CD14-positive monocyte (primary cell): ENCODE measurements at regions not wholly inside any gene's neighbourhood (a gene's known extent, or its start where the extent isn't known, plus 50 kb on each side); places are given as distances from the start of the nearest gene placed in this dataset.
A peak's percentile ranks its signal among the peaks of the same experiment; 100 is the strongest.

Source experiments
- DNase-seq, 3 donors: peaks; one replicate each; pipeline ENCODE4 v3.0.0-alpha.2; 2011 to 2022
- H2AFZ ChIP-seq: 2 replicates; pipeline ENCODE4 v1.6.0; 2012; ENCODE audit warnings: mild to moderate bottlenecking, low read depth, low read length, inconsistent platforms; ENCODE audit not compliant: insufficient read depth, poor library complexity, severe bottlenecking
- H3K27ac ChIP-seq, 2 donors: 1 replicate in 1 of 2; 2 replicates in 1 of 2; pipeline ENCODE4 v1.5.1; 2012 to 2013; ENCODE audit warnings: low read length in 2 of 2, control low read depth in 1 of 2, inconsistent platforms in 1 of 2, low read depth in 1 of 2, mild to moderate bottlenecking in 1 of 2
- H3K27me3 ChIP-seq, 2 donors: one replicate each; pipeline versions ENCODE4 v1.6.0 to v1.6.1; 2011 to 2013; ENCODE audit warnings: low read length in 2 of 2; ENCODE audit not compliant: control insufficient read depth in 2 of 2, insufficient read depth in 2 of 2
- H3K36me3 ChIP-seq, 2 donors: replicated peaks in 1 of 2; 1 replicate in 1 of 2; 2 replicates in 1 of 2; pipeline versions ENCODE4 v1.5.1 to v1.6.1; 2012 to 2013; ENCODE audit warnings: low read length in 2 of 2, control low read depth in 1 of 2, inconsistent platforms in 1 of 2, mild to moderate bottlenecking in 1 of 2; ENCODE audit not compliant: insufficient read depth in 2 of 2, control insufficient read depth in 1 of 2
- H3K4me1 ChIP-seq, 2 donors: 1 replicate in 1 of 2; 2 replicates in 1 of 2; pipeline versions ENCODE4 v1.5.1 to v1.6.1; 2012 to 2013; ENCODE audit warnings: low read length in 2 of 2, control low read depth in 1 of 2, inconsistent platforms in 1 of 2, mild to moderate bottlenecking in 1 of 2, moderate library complexity in 1 of 2; ENCODE audit not compliant: insufficient read depth in 2 of 2, control insufficient read depth in 1 of 2
- H3K4me2 ChIP-seq: replicated peaks from 2 replicates; pipeline ENCODE3; 2012; ENCODE audit warnings: low read length, moderate library complexity, mild to moderate bottlenecking; ENCODE audit not compliant: poor library complexity, severe bottlenecking; ENCODE audit errors: extremely low read depth
- H3K4me3 ChIP-seq, 3 experiments: fragments of 200-600 bp in 1 of 3; sonication (generic) in 1 of 3; replicated peaks in 1 of 3; 1 replicate in 2 of 3; 2 replicates in 1 of 3; pipeline ENCODE4 v1.5.1; 2011 to 2013; ENCODE audit warnings: low read length in 3 of 3, mild to moderate bottlenecking in 3 of 3, control low read depth in 2 of 3, low read depth in 2 of 3, inconsistent platforms in 1 of 3, moderate library complexity in 1 of 3
- H3K79me2 ChIP-seq: 2 replicates; pipeline ENCODE4 v1.6.0; 2012; ENCODE audit warnings: mild to moderate bottlenecking, control low read depth, inconsistent platforms, low read length, moderate library complexity; ENCODE audit not compliant: insufficient read depth
- H3K9ac ChIP-seq: 2 replicates; pipeline ENCODE4 v1.6.0; 2017; ENCODE audit warnings: low read length, mild to moderate bottlenecking; ENCODE audit not compliant: insufficient read depth, poor library complexity, severe bottlenecking
- H3K9me3 ChIP-seq, 2 donors: replicated peaks in 1 of 2; 1 replicate in 1 of 2; 2 replicates in 1 of 2; pipeline versions ENCODE4 v1.5.1 to v1.6.1; 2012 to 2013; ENCODE audit warnings: low read length in 2 of 2, control low read depth in 1 of 2; ENCODE audit not compliant: control insufficient read depth in 1 of 2, insufficient read depth in 1 of 2
- H4K20me1 ChIP-seq: 2 replicates; pipeline ENCODE4 v1.6.0; 2012; ENCODE audit warnings: mild to moderate bottlenecking, low read length, control low read depth, moderate library complexity; ENCODE audit not compliant: insufficient read depth
- H3K27ac Mint-ChIP-seq, 7 donors: one replicate each; pipeline ENCODE4 v1.8.0; 2020; ENCODE audit warnings: mild to moderate bottlenecking in 7 of 7, mixed read lengths in 7 of 7, moderate library complexity in 6 of 7, inconsistent platforms in 2 of 7
- H3K27me3 Mint-ChIP-seq, 3 donors: one replicate each; pipeline ENCODE4 v1.8.0; 2021 to 2022; ENCODE audit warnings: low read depth in 3 of 3, mild to moderate bottlenecking in 3 of 3, mixed read lengths in 3 of 3, moderate library complexity in 3 of 3, inconsistent platforms in 1 of 3
- H3K36me3 Mint-ChIP-seq, 2 donors: one replicate each; pipeline ENCODE4 v1.8.0; 2020; ENCODE audit warnings: mixed read lengths in 2 of 2, inconsistent platforms in 1 of 2, mild to moderate bottlenecking in 1 of 2
- H3K4me1 Mint-ChIP-seq: one replicate; pipeline ENCODE4 v1.8.0; 2020; ENCODE audit warnings: mild to moderate bottlenecking, mixed read lengths
- H3K4me3 Mint-ChIP-seq, 2 donors: one replicate each; pipeline ENCODE4 v1.8.0; 2020; ENCODE audit warnings: mild to moderate bottlenecking in 2 of 2, mixed read lengths in 2 of 2, moderate library complexity in 1 of 2
- H3K9me3 Mint-ChIP-seq, 7 donors: one replicate each; pipeline ENCODE4 v1.8.0; 2020 to 2022; ENCODE audit warnings: mixed read lengths in 7 of 7, mild to moderate bottlenecking in 6 of 7, moderate library complexity in 6 of 7, inconsistent platforms in 2 of 7
- WGBS: methylation state at CpG from one replicate; pipeline ENCODE4 v1.1.5; 2013; ENCODE audit warnings: missing lambda C conversion rate; ENCODE audit not compliant: insufficient coverage; 5-methylcytosine and 5-hydroxymethylcytosine counted together
- intact Hi-C, 2 donors: fragments of 100-400 bp; cut with micrococcal nuclease; formaldehyde crosslinking; loops; one replicate each; pipeline versions ENCODE4 v1.15.0 to v1.15.1; 2023
- TF ChIP-seq, protein P1 (sequence below): fragments of 200-600 bp; IDR thresholded peaks from one replicate; pipeline ENCODE4 v1.8.0; 2022; ENCODE audit warnings: antibody characterized with exemption, mild to moderate bottlenecking

- Histone ChIP-seq H3K9ac (no peak overlapping the region), H4K20me1 (no peaks in the 10 kb centered on the region), H3K4me3 (no peak overlapping the region), H3K9me3 (no peaks in the 10 kb centered on the region), H3K27me3 (no peaks in the 10 kb centered on the region), H2AFZ (no peak overlapping the region), H3K4me1 (peaks cover 34 to 51% of the 10 kb centered on the region in 2 donors), H3K79me2 (peaks cover 14% of the 10 kb centered on the region), H3K27ac (no peak overlapping the region), H3K4me2 (no peak overlapping the region), H3K36me3 (no peaks in the 10 kb centered on the region)
- peaks cover 0 to 2% (median 0%) of the 10 kb centered on the region in 7 donors for H3K9me3 Mint-ChIP-seq
- peaks cover 43% of the 10 kb centered on the region for H3K4me1 Mint-ChIP-seq
- peak overlapping the region in 1 of 7 donors; percentile 41 for H3K27ac Mint-ChIP-seq
- intact Hi-C loops: loop anchor here (5.0 to 10.0 kb wide), 2 partner anchors 50 to 1638 kb away; no protein-coding TSS in a partner anchor
- TF ChIP-seq, protein P1, sequence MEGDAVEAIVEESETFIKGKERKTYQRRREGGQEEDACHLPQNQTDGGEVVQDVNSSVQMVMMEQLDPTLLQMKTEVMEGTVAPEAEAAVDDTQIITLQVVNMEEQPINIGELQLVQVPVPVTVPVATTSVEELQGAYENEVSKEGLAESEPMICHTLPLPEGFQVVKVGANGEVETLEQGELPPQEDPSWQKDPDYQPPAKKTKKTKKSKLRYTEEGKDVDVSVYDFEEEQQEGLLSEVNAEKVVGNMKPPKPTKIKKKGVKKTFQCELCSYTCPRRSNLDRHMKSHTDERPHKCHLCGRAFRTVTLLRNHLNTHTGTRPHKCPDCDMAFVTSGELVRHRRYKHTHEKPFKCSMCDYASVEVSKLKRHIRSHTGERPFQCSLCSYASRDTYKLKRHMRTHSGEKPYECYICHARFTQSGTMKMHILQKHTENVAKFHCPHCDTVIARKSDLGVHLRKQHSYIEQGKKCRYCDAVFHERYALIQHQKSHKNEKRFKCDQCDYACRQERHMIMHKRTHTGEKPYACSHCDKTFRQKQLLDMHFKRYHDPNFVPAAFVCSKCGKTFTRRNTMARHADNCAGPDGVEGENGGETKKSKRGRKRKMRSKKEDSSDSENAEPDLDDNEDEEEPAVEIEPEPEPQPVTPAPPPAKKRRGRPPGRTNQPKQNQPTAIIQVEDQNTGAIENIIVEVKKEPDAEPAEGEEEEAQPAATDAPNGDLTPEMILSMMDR: no peak
- H3K27me3 Mint-ChIP-seq: peaks cover 0 to 1% (median 0%) of the 10 kb centered on the region in 3 donors
- no CpG with 5 or more reads among the region's 2 CpGs for WGBS
- no peak for DNase-seq
- no peaks in the 10 kb centered on the region for H3K36me3 Mint-ChIP-seq
- H3K4me3 Mint-ChIP-seq: no peak overlapping the region
These were observed 102.8 kb upstream of the HNRNPU start for GRCh38 chr1:244967159-244967558.

DNA sequence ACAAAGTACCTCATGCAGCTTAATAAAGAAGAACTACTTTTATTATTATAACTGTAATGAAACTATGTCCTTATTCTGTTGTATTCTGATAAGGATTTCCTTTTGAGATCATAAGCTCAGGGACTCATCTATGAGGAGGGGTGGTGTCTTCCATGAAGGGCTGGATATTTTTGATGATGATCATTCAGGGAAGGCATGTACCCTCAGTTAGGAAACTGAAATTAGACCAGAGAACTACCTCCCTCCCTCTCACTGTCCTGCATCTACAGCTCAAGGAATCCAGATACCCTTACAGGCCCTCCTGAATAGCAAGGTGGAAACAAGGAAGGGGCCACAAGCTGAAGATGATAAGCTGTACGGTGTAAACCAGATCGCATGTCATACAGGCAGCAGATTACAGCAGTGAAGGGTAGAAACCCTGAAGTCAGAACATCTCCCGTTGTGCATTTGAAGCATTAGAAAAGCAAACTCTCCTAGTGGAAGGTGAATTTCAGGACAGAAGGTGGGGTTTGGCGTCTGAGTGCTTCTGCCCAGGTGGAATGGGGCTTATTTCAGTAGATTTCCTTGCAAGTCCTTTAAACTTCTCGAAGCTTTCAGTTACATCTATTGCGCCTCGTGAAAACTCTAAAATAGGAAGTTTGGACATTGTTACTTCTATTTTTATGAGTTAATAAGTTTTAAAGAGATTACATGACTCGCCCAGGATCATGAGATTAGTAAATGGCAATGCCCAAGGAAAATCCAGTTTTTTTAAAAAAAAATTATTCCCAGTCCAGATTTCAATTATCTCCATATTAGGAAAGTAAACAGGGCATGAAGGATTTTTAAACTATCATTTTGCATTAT is 101.1 kb upstream of the HNRNPU start:
- intact Hi-C loops: loop anchor here (5.0 to 10.0 kb wide), 2 partner anchors 48 to 1639 kb away; no protein-coding TSS in a partner anchor

More for the DNA sequence above, 101.1 kb upstream of the HNRNPU start:
- Histone ChIP-seq H2AFZ (peak overlapping the region; percentile 84), H3K4me2 (peak overlapping the region; percentile 77), H3K4me3 (peak overlapping the region; percentile 13 to 68 (median 34)), H3K36me3 (no peaks in the 10 kb centered on the region), H3K9ac (peak overlapping the region; percentile 52), H3K4me1 (peaks cover 39 to 51% of the 10 kb centered on the region in 2 donors), H3K27me3 (no peaks in the 10 kb centered on the region), H4K20me1 (no peaks in the 10 kb centered on the region), H3K9me3 (no peaks in the 10 kb centered on the region), H3K27ac (peak overlapping the region in 1 of 2 donors; percentile 74), H3K79me2 (peaks cover 8% of the 10 kb centered on the region)
- TF ChIP-seq, protein P1: no peak
- WGBS: 50% methylated on average over 2 of the region's 8 CpGs
- Mint-ChIP-seq H3K36me3 (no peaks in the 10 kb centered on the region), H3K27ac (peak overlapping the region; percentile 62 to 89 (median 83)), H3K27me3 (peaks cover 0 to 1% (median 0%) of the 10 kb centered on the region in 3 donors), H3K4me1 (peaks cover 46% of the 10 kb centered on the region), H3K9me3 (peaks cover 0 to 2% (median 0%) of the 10 kb centered on the region in 7 donors), H3K4me3 (peak overlapping the region; percentile 74 to 87)
- DNase-seq: peak in 1 of 3 donors; percentile 34
